ENCODE measurements at regions not wholly inside any gene's neighbourhood (a gene's known extent, or its start where the extent isn't known, plus 50 kb on each side); places are given as distances from the start of the nearest gene placed in this dataset.

GRCh38 chr3:144252896-144253295 lies 281.3 kb downstream of the DIPK2A start:
- DNase-seq (ENCODE audit: low spot score): no peak
- no peak for TF ChIP-seq CTCF (IDR thresholded peaks at IDR 0.05; ENCODE audit: extremely low read depth, missing control alignments)

- no peak for TF ChIP-seq CTCF (IDR thresholded peaks at IDR 0.05; ENCODE audit: extremely low read depth, missing control alignments)
- no peak for DNase-seq (ENCODE audit: low spot score)
Observed at GRCh38 chr3:144257381-144257780, 285.8 kb downstream of the DIPK2A start.

GRCh38 chr3:144259267-144259666 lies 287.6 kb downstream of the DIPK2A start:
- no peak for TF ChIP-seq CTCF (IDR thresholded peaks at IDR 0.05; ENCODE audit: extremely low read depth, missing control alignments)
- no peak for DNase-seq (ENCODE audit: low spot score)

GRCh38 chr3:144263706-144264105 lies 292.1 kb downstream of the DIPK2A start:
- TF ChIP-seq CTCF (IDR thresholded peaks at IDR 0.05; ENCODE audit: extremely low read depth, missing control alignments): no peak
- DNase-seq (ENCODE audit: low spot score): no peak

GRCh38 chr3:144264350-144264749 lies 292.7 kb downstream of the DIPK2A start:
- DNase-seq (ENCODE audit: low spot score): no peak
- TF ChIP-seq CTCF (IDR thresholded peaks at IDR 0.05; ENCODE audit: extremely low read depth, missing control alignments): no peak

GRCh38 chr3:144264794-144265193 lies 293.2 kb downstream of the DIPK2A start:
- no peak for DNase-seq (ENCODE audit: low spot score)
- no peak for TF ChIP-seq CTCF (IDR thresholded peaks at IDR 0.05; ENCODE audit: extremely low read depth, missing control alignments)

- no peak for DNase-seq (ENCODE audit: low spot score)
- no peak for TF ChIP-seq CTCF (IDR thresholded peaks at IDR 0.05; ENCODE audit: extremely low read depth, missing control alignments)
Observed at GRCh38 chr3:144265542-144266100, 294.0 kb downstream of the DIPK2A start.
